ENCODE measurements at regions not wholly inside any gene's neighbourhood (a gene's known extent, or its start where the extent isn't known, plus 50 kb on each side); places are given as distances from the start of the nearest gene placed in this dataset.

DNA sequence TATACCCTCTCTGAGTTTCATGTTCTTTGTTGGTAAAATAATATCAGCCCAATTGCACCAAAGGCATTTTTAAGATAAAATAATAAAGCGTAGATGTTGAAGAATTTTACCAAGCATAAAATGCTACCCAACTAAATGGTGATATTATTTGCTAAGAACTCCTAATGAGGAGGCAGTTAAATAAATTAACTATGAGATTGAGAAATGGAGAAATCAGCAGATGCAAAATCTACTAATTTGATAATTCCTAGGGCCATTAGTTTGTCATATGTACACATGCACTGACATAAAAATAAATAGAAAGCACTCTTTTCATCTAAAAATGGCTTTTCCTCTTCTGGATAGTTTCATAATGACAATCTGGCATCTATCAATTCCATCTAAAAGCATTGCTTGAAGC lies 681.5 kb upstream of the FAM98A start:
- Histone ChIP-seq H3K79me2 (replicated peaks; ENCODE audit: insufficient read depth, low read length) (no peaks in the 10 kb centered on the region), H3K27me3 (ENCODE audit: insufficient read depth, low read depth, low read length) (no peaks in the 10 kb centered on the region), H3K9me3 (ENCODE audit: low read length) (no peaks in the 10 kb centered on the region), H3K27ac (ENCODE audit: low read length) (no peak overlapping the region), H3K4me3 (ENCODE audit: low read length) (no peak overlapping the region), H2AFZ (ENCODE audit: low read depth, low read length) (no peak overlapping the region), H4K20me1 (ENCODE audit: insufficient read depth) (no peaks in the 10 kb centered on the region), H3K4me2 (ENCODE audit: low read length) (no peak overlapping the region), H3K9me2 (ENCODE audit: insufficient read depth, low read length) (no peaks in the 10 kb centered on the region), H3K9ac (ENCODE audit: low read length) (no peak overlapping the region), H3K36me3 (ENCODE audit: insufficient read depth, low read length) (no peaks in the 10 kb centered on the region), H3F3A (ENCODE audit: insufficient read depth, low read length, poor library complexity, severe bottlenecking) (no peaks in the 10 kb centered on the region)
- TF ChIP-seq POLR2AphosphoS5 (IDR thresholded peaks at IDR 0.05): no peak
- no peak for TF ChIP-seq RAD21 (conservative IDR thresholded peaks at IDR 0.05)
- no peak for TF ChIP-seq TAF1 (IDR thresholded peaks at IDR 0.05; ENCODE audit: low read depth)
- TF ChIP-seq SMC3 (conservative IDR thresholded peaks at IDR 0.05; ENCODE audit: poor library complexity): no peak
- TF ChIP-seq, protein P1, sequence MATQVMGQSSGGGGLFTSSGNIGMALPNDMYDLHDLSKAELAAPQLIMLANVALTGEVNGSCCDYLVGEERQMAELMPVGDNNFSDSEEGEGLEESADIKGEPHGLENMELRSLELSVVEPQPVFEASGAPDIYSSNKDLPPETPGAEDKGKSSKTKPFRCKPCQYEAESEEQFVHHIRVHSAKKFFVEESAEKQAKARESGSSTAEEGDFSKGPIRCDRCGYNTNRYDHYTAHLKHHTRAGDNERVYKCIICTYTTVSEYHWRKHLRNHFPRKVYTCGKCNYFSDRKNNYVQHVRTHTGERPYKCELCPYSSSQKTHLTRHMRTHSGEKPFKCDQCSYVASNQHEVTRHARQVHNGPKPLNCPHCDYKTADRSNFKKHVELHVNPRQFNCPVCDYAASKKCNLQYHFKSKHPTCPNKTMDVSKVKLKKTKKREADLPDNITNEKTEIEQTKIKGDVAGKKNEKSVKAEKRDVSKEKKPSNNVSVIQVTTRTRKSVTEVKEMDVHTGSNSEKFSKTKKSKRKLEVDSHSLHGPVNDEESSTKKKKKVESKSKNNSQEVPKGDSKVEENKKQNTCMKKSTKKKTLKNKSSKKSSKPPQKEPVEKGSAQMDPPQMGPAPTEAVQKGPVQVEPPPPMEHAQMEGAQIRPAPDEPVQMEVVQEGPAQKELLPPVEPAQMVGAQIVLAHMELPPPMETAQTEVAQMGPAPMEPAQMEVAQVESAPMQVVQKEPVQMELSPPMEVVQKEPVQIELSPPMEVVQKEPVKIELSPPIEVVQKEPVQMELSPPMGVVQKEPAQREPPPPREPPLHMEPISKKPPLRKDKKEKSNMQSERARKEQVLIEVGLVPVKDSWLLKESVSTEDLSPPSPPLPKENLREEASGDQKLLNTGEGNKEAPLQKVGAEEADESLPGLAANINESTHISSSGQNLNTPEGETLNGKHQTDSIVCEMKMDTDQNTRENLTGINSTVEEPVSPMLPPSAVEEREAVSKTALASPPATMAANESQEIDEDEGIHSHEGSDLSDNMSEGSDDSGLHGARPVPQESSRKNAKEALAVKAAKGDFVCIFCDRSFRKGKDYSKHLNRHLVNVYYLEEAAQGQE (IDR thresholded peaks at IDR 0.05; ENCODE audit: borderline replicate concordance): no peak
- no peak for TF ChIP-seq EZH2 (IDR thresholded peaks at IDR 0.05; ENCODE audit: borderline replicate concordance, insufficient read depth, low read length, poor library complexity, severe bottlenecking)
- TF ChIP-seq MXI1 (conservative IDR thresholded peaks at IDR 0.05; ENCODE audit: poor library complexity, severe bottlenecking): no peak
- no peak for TF ChIP-seq EP300 (conservative IDR thresholded peaks at IDR 0.05; ENCODE audit: poor library complexity, severe bottlenecking)
- TF ChIP-seq, protein P2, sequence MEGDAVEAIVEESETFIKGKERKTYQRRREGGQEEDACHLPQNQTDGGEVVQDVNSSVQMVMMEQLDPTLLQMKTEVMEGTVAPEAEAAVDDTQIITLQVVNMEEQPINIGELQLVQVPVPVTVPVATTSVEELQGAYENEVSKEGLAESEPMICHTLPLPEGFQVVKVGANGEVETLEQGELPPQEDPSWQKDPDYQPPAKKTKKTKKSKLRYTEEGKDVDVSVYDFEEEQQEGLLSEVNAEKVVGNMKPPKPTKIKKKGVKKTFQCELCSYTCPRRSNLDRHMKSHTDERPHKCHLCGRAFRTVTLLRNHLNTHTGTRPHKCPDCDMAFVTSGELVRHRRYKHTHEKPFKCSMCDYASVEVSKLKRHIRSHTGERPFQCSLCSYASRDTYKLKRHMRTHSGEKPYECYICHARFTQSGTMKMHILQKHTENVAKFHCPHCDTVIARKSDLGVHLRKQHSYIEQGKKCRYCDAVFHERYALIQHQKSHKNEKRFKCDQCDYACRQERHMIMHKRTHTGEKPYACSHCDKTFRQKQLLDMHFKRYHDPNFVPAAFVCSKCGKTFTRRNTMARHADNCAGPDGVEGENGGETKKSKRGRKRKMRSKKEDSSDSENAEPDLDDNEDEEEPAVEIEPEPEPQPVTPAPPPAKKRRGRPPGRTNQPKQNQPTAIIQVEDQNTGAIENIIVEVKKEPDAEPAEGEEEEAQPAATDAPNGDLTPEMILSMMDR (IDR thresholded peaks at IDR 0.05; ENCODE audit: poor library complexity, severe bottlenecking): no peak

DNA sequence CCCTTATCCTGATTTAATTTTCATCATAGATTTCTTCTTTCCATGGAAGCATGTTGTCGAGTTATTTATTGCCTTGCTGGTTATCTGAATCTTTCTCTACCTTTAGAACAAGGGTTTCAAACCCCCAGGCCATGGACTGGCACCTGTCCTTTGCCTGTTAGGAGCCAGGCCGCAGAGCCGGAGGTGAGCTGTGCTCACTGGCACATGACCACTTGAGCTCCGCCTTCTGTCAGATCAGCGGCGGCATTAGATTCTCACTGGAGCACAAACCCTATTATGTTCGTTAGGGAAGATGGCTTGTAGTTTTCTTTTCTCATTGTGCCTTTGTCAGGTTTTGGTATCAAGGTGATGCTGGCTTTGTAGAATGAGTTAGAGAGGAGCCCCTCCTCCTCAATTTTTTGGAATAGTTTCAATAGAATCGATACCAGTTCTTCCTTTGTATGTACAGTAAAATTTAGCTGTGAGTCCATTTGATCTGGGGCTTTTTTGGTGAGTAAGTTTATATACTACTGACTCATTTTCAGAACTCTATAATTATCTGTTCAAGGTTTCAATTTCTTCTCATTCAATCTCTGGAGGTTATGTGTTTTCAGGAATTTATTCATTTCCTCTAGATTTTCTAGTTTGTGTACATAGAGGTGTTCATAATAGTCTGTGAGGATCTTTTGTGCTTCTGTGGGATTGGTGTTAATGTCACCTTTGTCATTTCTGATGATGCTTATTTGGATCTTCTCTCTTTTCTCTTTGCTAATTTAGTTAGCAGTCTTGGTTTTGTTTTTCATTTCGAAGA lies 668.0 kb upstream of the FAM98A start:
- no peaks in the 10 kb centered on the region for H4K20me1 ChIP-seq (ENCODE audit: insufficient read depth)
- no peak overlapping the region for H3K4me3 ChIP-seq (ENCODE audit: low read length)
- no peak overlapping the region for H3K4me2 ChIP-seq (ENCODE audit: low read length)
- H3F3A ChIP-seq (ENCODE audit: insufficient read depth, low read length, poor library complexity, severe bottlenecking): no peaks in the 10 kb centered on the region
- no peaks in the 10 kb centered on the region for H3K9me2 ChIP-seq (ENCODE audit: insufficient read depth, low read length)
- no peaks in the 10 kb centered on the region for H3K79me2 ChIP-seq (replicated peaks; ENCODE audit: insufficient read depth, low read length)
- H2AFZ ChIP-seq (ENCODE audit: low read depth, low read length): no peak overlapping the region
- H3K9me3 ChIP-seq (ENCODE audit: low read length): no peaks in the 10 kb centered on the region
- no peak for TF ChIP-seq TAF1 (IDR thresholded peaks at IDR 0.05; ENCODE audit: low read depth)
- no peak for TF ChIP-seq MXI1 (conservative IDR thresholded peaks at IDR 0.05; ENCODE audit: poor library complexity, severe bottlenecking)
- TF ChIP-seq POLR2AphosphoS5 (IDR thresholded peaks at IDR 0.05): no peak
- TF ChIP-seq, protein P2 (IDR thresholded peaks at IDR 0.05; ENCODE audit: poor library complexity, severe bottlenecking): no peak
- TF ChIP-seq SMC3 (conservative IDR thresholded peaks at IDR 0.05; ENCODE audit: poor library complexity): no peak
- TF ChIP-seq EZH2 (IDR thresholded peaks at IDR 0.05; ENCODE audit: borderline replicate concordance, insufficient read depth, low read length, poor library complexity, severe bottlenecking): no peak
- TF ChIP-seq, protein P1 (IDR thresholded peaks at IDR 0.05; ENCODE audit: borderline replicate concordance): no peak
- TF ChIP-seq RAD21 (conservative IDR thresholded peaks at IDR 0.05): no peak
- no peak for TF ChIP-seq EP300 (conservative IDR thresholded peaks at IDR 0.05; ENCODE audit: poor library complexity, severe bottlenecking)
- H3K36me3 ChIP-seq (ENCODE audit: insufficient read depth, low read length): no peaks in the 10 kb centered on the region
- H3K9ac ChIP-seq (ENCODE audit: low read length): no peak overlapping the region
- no peak overlapping the region for H3K27ac ChIP-seq (ENCODE audit: low read length)
- no peaks in the 10 kb centered on the region for H3K27me3 ChIP-seq (ENCODE audit: insufficient read depth, low read depth, low read length)
